ENCODE measurements at regions not wholly inside any gene's neighbourhood (a gene's known extent, or its start where the extent isn't known, plus 50 kb on each side); places are given as distances from the start of the nearest gene placed in this dataset.

- no peak for DNase-seq (ENCODE audit: low spot score)
Observed at GRCh38 chr15:95368755-95369601, 961.5 kb upstream of the NR2F2 start.

GRCh38 chr15:95370291-95370690, 960.2 kb upstream of the NR2F2 start:
- DNase-seq (ENCODE audit: low spot score) = no peak

GRCh38 chr15:95371664-95372063, 958.8 kb upstream of the NR2F2 start:
- no peak for DNase-seq (ENCODE audit: low spot score)

GRCh38 chr15:95375281-95375680, 955.2 kb upstream of the NR2F2 start:
- DNase-seq (ENCODE audit: low spot score) = no peak

GRCh38 chr15:95377258-95377852, 953.1 kb upstream of the NR2F2 start:
- DNase-seq (ENCODE audit: low spot score) = no peak

GRCh38 chr15:95394186-95395067, 936.1 kb upstream of the NR2F2 start:
- DNase-seq (ENCODE audit: low spot score) = no peak

GRCh38 chr15:95400428-95400827, 930.1 kb upstream of the NR2F2 start:
- no peak for DNase-seq (ENCODE audit: low spot score)

- DNase-seq (ENCODE audit: low spot score) = no peak
Observed at GRCh38 chr15:95401587-95401986, 928.9 kb upstream of the NR2F2 start.

GRCh38 chr15:95405447-95405846, 925.1 kb upstream of the NR2F2 start:
- DNase-seq (ENCODE audit: low spot score) = no peak

GRCh38 chr15:95407534-95407933, 923.0 kb upstream of the NR2F2 start:
- DNase-seq (ENCODE audit: low spot score) = no peak

GRCh38 chr15:95409211-95409610, 921.3 kb upstream of the NR2F2 start:
- no peak for DNase-seq (ENCODE audit: low spot score)

- DNase-seq (ENCODE audit: low spot score) = no peak
Observed at GRCh38 chr15:95409626-95410310, 920.7 kb upstream of the NR2F2 start.

GRCh38 chr15:95410757-95411156, 919.7 kb upstream of the NR2F2 start:
- peak; percentile 13 for DNase-seq (ENCODE audit: low spot score)

- no peak for DNase-seq (ENCODE audit: low spot score)
Observed at GRCh38 chr15:95416576-95416975, 913.9 kb upstream of the NR2F2 start.

- no peak for DNase-seq (ENCODE audit: low spot score)
Observed at GRCh38 chr15:95417761-95418160, 912.7 kb upstream of the NR2F2 start.

- DNase-seq (ENCODE audit: low spot score) = no peak
Observed at GRCh38 chr15:95422255-95422654, 908.2 kb upstream of the NR2F2 start.

GRCh38 chr15:95425859-95426258, 904.6 kb upstream of the NR2F2 start:
- DNase-seq (ENCODE audit: low spot score) = no peak

GRCh38 chr15:95429345-95429744, 901.2 kb upstream of the NR2F2 start:
- no peak for DNase-seq (ENCODE audit: low spot score)

GRCh38 chr15:95431518-95431917, 899.0 kb upstream of the NR2F2 start:
- no peak for DNase-seq (ENCODE audit: low spot score)

- DNase-seq (ENCODE audit: low spot score) = no peak
Observed at GRCh38 chr15:95432878-95433405, 897.6 kb upstream of the NR2F2 start.

GRCh38 chr15:95439922-95440376, 890.6 kb upstream of the NR2F2 start:
- no peak for DNase-seq (ENCODE audit: low spot score)
